H9 (cell line): ENCODE measurements at regions not wholly inside any gene's neighbourhood (a gene's known extent, or its start where the extent isn't known, plus 50 kb on each side); places are given as distances from the start of the nearest gene placed in this dataset.

ENCODE experiments used
- DNase-seq: peaks from one replicate; pipeline ENCODE4 v3.0.0-alpha.2; 2017
- H2AFZ ChIP-seq: one replicate; pipeline ENCODE4 v1.6.1; 2013; ENCODE audit warnings: mild to moderate bottlenecking, low read length, control low read depth, moderate library complexity
- H2AK5ac ChIP-seq: 2 replicates; pipeline ENCODE4 v1.6.1; 2013; ENCODE audit warnings: low read length, control low read depth, mixed read lengths; ENCODE audit not compliant: insufficient read length
- H2BK120ac ChIP-seq: one replicate; pipeline ENCODE4 v1.6.1; 2013; ENCODE audit warnings: low read depth, mild to moderate bottlenecking, low read length, control low read depth, inconsistent platforms; ENCODE audit not compliant: poor library complexity, severe bottlenecking
- H2BK12ac ChIP-seq: 2 replicates; pipeline ENCODE4 v1.6.1; 2013; ENCODE audit warnings: low read length, control low read depth, mixed read lengths, low read depth; ENCODE audit not compliant: insufficient read length
- H2BK15ac ChIP-seq: 2 replicates; pipeline ENCODE4 v1.6.1; 2013; ENCODE audit warnings: low read depth, low read length, control low read depth
- H2BK20ac ChIP-seq: one replicate; pipeline ENCODE4 v1.6.1; 2013; ENCODE audit warnings: low read depth, mild to moderate bottlenecking, low read length, control low read depth, inconsistent platforms; ENCODE audit not compliant: poor library complexity, severe bottlenecking
- H2BK5ac ChIP-seq: 2 replicates; pipeline ENCODE4 v1.6.1; 2013; ENCODE audit warnings: low read length, control low read depth, mixed read lengths; ENCODE audit not compliant: insufficient read length
- H3K14ac ChIP-seq: 2 replicates; pipeline ENCODE4 v1.6.1; 2013; ENCODE audit warnings: low read length, control low read depth; ENCODE audit not compliant: insufficient read depth
- H3K18ac ChIP-seq: 2 replicates; pipeline ENCODE4 v1.6.1; 2013; ENCODE audit warnings: low read depth, mild to moderate bottlenecking, mixed read lengths, low read length, control low read depth; ENCODE audit not compliant: insufficient read length
- H3K23ac ChIP-seq: 2 replicates; pipeline ENCODE4 v1.6.1; 2013; ENCODE audit warnings: low read length, control low read depth, mixed read lengths, low read depth; ENCODE audit not compliant: insufficient read length
- H3K23me2 ChIP-seq: 2 replicates; pipeline ENCODE4 v1.6.1; 2013; ENCODE audit warnings: low read depth, mild to moderate bottlenecking, mixed read lengths, low read length, control low read depth; ENCODE audit not compliant: insufficient read length, poor library complexity, severe bottlenecking
- H3K27ac ChIP-seq: 2 replicates; pipeline ENCODE4 v1.5.1; 2013; ENCODE audit warnings: low read length, control low read depth, mixed read lengths, low read depth; ENCODE audit not compliant: insufficient read length
- H3K27me3 ChIP-seq: 2 replicates; pipeline ENCODE4 v1.6.1; 2013; ENCODE audit warnings: low read length, control low read depth, inconsistent platforms; ENCODE audit not compliant: insufficient read depth
- H3K4ac ChIP-seq: 2 replicates; pipeline ENCODE4 v1.6.1; 2013; ENCODE audit warnings: low read depth, mild to moderate bottlenecking, control low read depth, inconsistent platforms, low read length, moderate library complexity
- H3K4me1 ChIP-seq: 2 replicates; pipeline ENCODE4 v1.6.1; 2013; ENCODE audit warnings: low read length, control low read depth, inconsistent platforms; ENCODE audit not compliant: insufficient read depth
- H3K4me2 ChIP-seq: 2 replicates; pipeline ENCODE4 v1.6.1; 2013; ENCODE audit warnings: low read length, control low read depth, mixed read lengths; ENCODE audit not compliant: insufficient read length, insufficient read depth
- H3K56ac ChIP-seq: 2 replicates; pipeline ENCODE4 v1.6.1; 2013; ENCODE audit warnings: low read depth, mild to moderate bottlenecking, mixed read lengths, low read length, control low read depth; ENCODE audit not compliant: insufficient read length
- H3K79me1 ChIP-seq: 2 replicates; pipeline ENCODE4 v1.6.1; 2013; ENCODE audit warnings: low read depth, mild to moderate bottlenecking, moderate library complexity, low read length, control low read depth, inconsistent platforms; ENCODE audit not compliant: insufficient read depth, poor library complexity, severe bottlenecking
- H3K79me2 ChIP-seq: 2 replicates; pipeline ENCODE4 v1.6.1; 2013; ENCODE audit warnings: low read length, control low read depth, inconsistent platforms; ENCODE audit not compliant: insufficient read depth
- H3K9ac ChIP-seq: 2 replicates; pipeline ENCODE4 v1.6.1; 2013; ENCODE audit warnings: low read length, control low read depth, mixed read lengths; ENCODE audit not compliant: insufficient read length; ENCODE audit errors: extremely low read depth
- H3K9me3 ChIP-seq: one replicate; pipeline ENCODE4 v1.6.1; 2013; ENCODE audit warnings: low read depth, low read length, inconsistent platforms; ENCODE audit not compliant: control insufficient read depth
- H3T11ph ChIP-seq: one replicate; pipeline ENCODE4 v1.6.1; 2013; ENCODE audit warnings: mild to moderate bottlenecking, low read length, control low read depth, inconsistent platforms
- H4K20me1 ChIP-seq: one replicate; pipeline ENCODE4 v1.6.1; 2013; ENCODE audit not compliant: control insufficient read depth, insufficient read length, insufficient read depth
- H4K5ac ChIP-seq: 2 replicates; pipeline ENCODE4 v1.6.1; 2013; ENCODE audit warnings: low read depth, mild to moderate bottlenecking, mixed read lengths, low read length, control low read depth; ENCODE audit not compliant: insufficient read length
- H4K8ac ChIP-seq: replicated peaks from 2 replicates; pipeline ENCODE4 v1.6.1; 2013; ENCODE audit warnings: low read length, control low read depth, mixed read lengths, low read depth; ENCODE audit not compliant: insufficient read length
- H4K91ac ChIP-seq: 2 replicates; pipeline ENCODE4 v1.6.1; 2013; ENCODE audit warnings: low read depth, mild to moderate bottlenecking, moderate library complexity, mixed read lengths, low read length, control low read depth; ENCODE audit not compliant: insufficient read length
- H3K27ac Mint-ChIP-seq, 3 experiments: 2 replicates in 2 of 3; 3 replicates in 1 of 3; pipeline ENCODE4 v1.8.0; 2020 to 2021; ENCODE audit warnings: mixed read lengths in 3 of 3, mild to moderate bottlenecking in 1 of 3, moderate library complexity in 1 of 3
- H3K27me3 Mint-ChIP-seq: 2 replicates; pipeline ENCODE4 v1.8.0; 2021; ENCODE audit warnings: low read depth, mild to moderate bottlenecking, moderate library complexity, mixed read lengths
- H3K36me3 Mint-ChIP-seq, 3 experiments: 2 replicates in 2 of 3; 3 replicates in 1 of 3; pipeline ENCODE4 v1.8.0; 2020 to 2021; ENCODE audit warnings: low read depth in 3 of 3, mixed read lengths in 3 of 3; ENCODE audit not compliant: insufficient read depth in 1 of 3
- H3K4me1 Mint-ChIP-seq, 2 experiments: 2 replicates each; pipeline ENCODE4 v1.8.0; 2020; ENCODE audit warnings: mixed read lengths in 2 of 2
- H3K4me3 Mint-ChIP-seq, 2 experiments: 2 replicates in 1 of 2; 3 replicates in 1 of 2; pipeline ENCODE4 v1.8.0; 2020 to 2021; ENCODE audit warnings: mild to moderate bottlenecking in 2 of 2, mixed read lengths in 2 of 2, moderate library complexity in 1 of 2
- H3K9me3 Mint-ChIP-seq, 2 experiments: 2 replicates in 1 of 2; 3 replicates in 1 of 2; pipeline ENCODE4 v1.8.0; 2020; ENCODE audit warnings: mild to moderate bottlenecking in 2 of 2, mixed read lengths in 2 of 2, moderate library complexity in 1 of 2
- WGBS: extraction: QIAGEN DNeasy Blood & Tissue Kit; methylation state at CpG from one replicate; pipeline ENCODE4 v1.1.7; 2013; ENCODE audit warnings: missing lambda C conversion rate, low lambda C conversion rate, mixed read lengths; ENCODE audit not compliant: insufficient read length; ENCODE audit errors: extremely low coverage; 5-methylcytosine and 5-hydroxymethylcytosine counted together
- TF ChIP-seq, protein P1 (sequence below): fragments of 200-600 bp; sonication (generic); conservative IDR thresholded peaks from 3 replicates; pipeline ENCODE4 v1.8.0; 2021; ENCODE audit warnings: antibody characterized with exemption, mild to moderate bottlenecking

GRCh38 chr5:17398431-17398830 lies 99.6 kb upstream of the TAF11L2 start:
- TF ChIP-seq, protein P1, sequence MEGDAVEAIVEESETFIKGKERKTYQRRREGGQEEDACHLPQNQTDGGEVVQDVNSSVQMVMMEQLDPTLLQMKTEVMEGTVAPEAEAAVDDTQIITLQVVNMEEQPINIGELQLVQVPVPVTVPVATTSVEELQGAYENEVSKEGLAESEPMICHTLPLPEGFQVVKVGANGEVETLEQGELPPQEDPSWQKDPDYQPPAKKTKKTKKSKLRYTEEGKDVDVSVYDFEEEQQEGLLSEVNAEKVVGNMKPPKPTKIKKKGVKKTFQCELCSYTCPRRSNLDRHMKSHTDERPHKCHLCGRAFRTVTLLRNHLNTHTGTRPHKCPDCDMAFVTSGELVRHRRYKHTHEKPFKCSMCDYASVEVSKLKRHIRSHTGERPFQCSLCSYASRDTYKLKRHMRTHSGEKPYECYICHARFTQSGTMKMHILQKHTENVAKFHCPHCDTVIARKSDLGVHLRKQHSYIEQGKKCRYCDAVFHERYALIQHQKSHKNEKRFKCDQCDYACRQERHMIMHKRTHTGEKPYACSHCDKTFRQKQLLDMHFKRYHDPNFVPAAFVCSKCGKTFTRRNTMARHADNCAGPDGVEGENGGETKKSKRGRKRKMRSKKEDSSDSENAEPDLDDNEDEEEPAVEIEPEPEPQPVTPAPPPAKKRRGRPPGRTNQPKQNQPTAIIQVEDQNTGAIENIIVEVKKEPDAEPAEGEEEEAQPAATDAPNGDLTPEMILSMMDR: no peak

More at GRCh38 chr5:17398431-17398830, 99.6 kb upstream of the TAF11L2 start:
- no peak overlapping the region for H2BK15ac ChIP-seq
- no peak overlapping the region for H3K27ac Mint-ChIP-seq
- H3K4me1 ChIP-seq: peaks cover 7% of the 10 kb centered on the region; the same call in 1 of the 2 replicates
- no peak overlapping the region for H3K9ac ChIP-seq
- no peak overlapping the region for H2BK20ac ChIP-seq
- no peak overlapping the region for H3K18ac ChIP-seq
- no peak overlapping the region for H3K4me2 ChIP-seq
- no peak overlapping the region for H3K4ac ChIP-seq
- no peak overlapping the region for H4K91ac ChIP-seq
- H3K9me3 Mint-ChIP-seq: peaks cover 21 to 28% of the 10 kb centered on the region in 2 experiments
- H4K8ac ChIP-seq: no peak overlapping the region
- no peak overlapping the region for H3T11ph ChIP-seq
- H4K5ac ChIP-seq: no peak overlapping the region
- H3K4me1 Mint-ChIP-seq: peaks cover 54 to 55% of the 10 kb centered on the region in 2 experiments
- no peak overlapping the region for H3K14ac ChIP-seq
- peaks cover 4% of the 10 kb centered on the region for H3K23me2 ChIP-seq
- H2BK12ac ChIP-seq: no peak overlapping the region
- DNase-seq: no peak
- H2AFZ ChIP-seq: no peak overlapping the region
- H4K20me1 ChIP-seq: no peaks in the 10 kb centered on the region
- no CpG with 5 or more reads among the region's 4 CpGs for WGBS
- H3K23ac ChIP-seq: no peak overlapping the region
- peaks cover 2% of the 10 kb centered on the region; the same call in 1 of the 2 replicates for H3K27me3 ChIP-seq
- no peak overlapping the region for H3K56ac ChIP-seq
- peaks cover 9 to 23% (median 11%) of the 10 kb centered on the region in 3 experiments for H3K36me3 Mint-ChIP-seq
- no peak overlapping the region for H2AK5ac ChIP-seq
- no peaks in the 10 kb centered on the region for H3K79me2 ChIP-seq
- no peak overlapping the region for H2BK120ac ChIP-seq
- H2BK5ac ChIP-seq: no peak overlapping the region
- H3K79me1 ChIP-seq: no peaks in the 10 kb centered on the region
- no peak overlapping the region for H3K27ac ChIP-seq
- H3K27me3 Mint-ChIP-seq: peaks cover 5% of the 10 kb centered on the region
- no peaks in the 10 kb centered on the region for H3K9me3 ChIP-seq
- no peak overlapping the region for H3K4me3 Mint-ChIP-seq
